HEK293 (cell line): ENCODE measurements at regions not wholly inside any gene's neighbourhood (a gene's known extent, or its start where the extent isn't known, plus 50 kb on each side); places are given as distances from the start of the nearest gene placed in this dataset.

Experiments used
- CTCF ChIA-PET: fragments of 350-600 bp; formaldehyde crosslinking; extraction: SDS; loops from one replicate; lab custom pipeline; 2021; ENCODE audit warnings: antibody characterized with exemption; lab: Yijun Ruan, JAX
- POLR2A ChIA-PET: fragments of 300-600 bp; formaldehyde crosslinking; extraction: SDS; loops from one replicate; lab custom pipeline; 2020; ENCODE audit warnings: antibody characterized with exemption, inconsistent platforms; lab: Yijun Ruan, JAX
- H3K27ac ChIP-seq: fragments of 200-500 bp; sonication (Bioruptor generic); 2 replicates; pipeline ENCODE4 v1.5.1; 2014; ENCODE audit warnings: low read depth, low read length, control low read depth, inconsistent platforms; ENCODE audit errors: extremely low read depth
- H3K36me3 ChIP-seq, 2 experiments: fragments of 200-500 bp in 1 of 2; sonication (Bioruptor generic) in 1 of 2; 1 replicate in 1 of 2; 2 replicates in 1 of 2; pipeline ENCODE4 v1.5.1; 2014 to 2017; ENCODE audit warnings: inconsistent platforms in 2 of 2, low read length in 2 of 2; ENCODE audit not compliant: control insufficient read depth in 2 of 2, insufficient read depth in 1 of 2
- H3K4me1 ChIP-seq: fragments of 200-500 bp; sonication (Bioruptor generic); 2 replicates; pipeline ENCODE4 v1.5.1; 2014; ENCODE audit warnings: mild to moderate bottlenecking, low read length, inconsistent platforms; ENCODE audit not compliant: control insufficient read depth, insufficient read depth
- H3K4me3 ChIP-seq: 2 replicates; pipeline ENCODE4 v1.5.1; 2011; ENCODE audit warnings: low read depth, mild to moderate bottlenecking, control low read depth, low read length, moderate library complexity
- H3K9me3 ChIP-seq: fragments of 200-500 bp; sonication (Bioruptor generic); 2 replicates; pipeline ENCODE4 v1.5.1; 2014; ENCODE audit warnings: low read depth, low read length, inconsistent platforms; ENCODE audit not compliant: control insufficient read depth, insufficient read depth
- ATF2 ChIP-seq: fragments of 450-650 bp; formaldehyde crosslinking; IDR thresholded peaks from 2 replicates; pipeline ENCODE4 v1.5.1; 2016; ENCODE audit warnings: missing biosample characterization, missing genetic modification characterization, low read depth
- IKZF3 ChIP-seq: fragments of 450-650 bp; IDR thresholded peaks from 2 replicates; pipeline ENCODE4 v1.5.0; 2018; ENCODE audit warnings: missing biosample characterization, mild to moderate bottlenecking, missing genetic modification characterization, moderate library complexity
- KLF16 ChIP-seq: fragments of 450-650 bp; formaldehyde crosslinking; IDR thresholded peaks from 2 replicates; pipeline ENCODE4 v1.5.1; 2017; ENCODE audit warnings: missing biosample characterization, missing genetic modification characterization
- KLF7 ChIP-seq: fragments of 450-650 bp; formaldehyde crosslinking; IDR thresholded peaks from 2 replicates; pipeline ENCODE4 v1.5.1; 2016; ENCODE audit warnings: missing biosample characterization, missing genetic modification characterization, borderline replicate concordance
- KLF8 ChIP-seq: fragments of 450-650 bp; formaldehyde crosslinking; IDR thresholded peaks from 2 replicates; pipeline ENCODE4 v1.5.1; 2016; ENCODE audit warnings: missing biosample characterization, missing genetic modification characterization
- REST ChIP-seq: fragments of 450-650 bp; formaldehyde crosslinking; IDR thresholded peaks from 2 replicates; pipeline ENCODE4 v1.5.1; 2016; ENCODE audit warnings: missing biosample characterization, missing genetic modification characterization
- SP2 ChIP-seq: fragments of 450-650 bp; formaldehyde crosslinking; IDR thresholded peaks from 2 replicates; pipeline ENCODE4 v1.5.1; 2016; ENCODE audit warnings: missing biosample characterization, missing genetic modification characterization
- ZBTB11 ChIP-seq: fragments of 450-650 bp; formaldehyde crosslinking; conservative IDR thresholded peaks from 2 replicates; pipeline ENCODE4 v1.5.1; 2016; ENCODE audit warnings: low read depth, missing biosample characterization, missing genetic modification characterization
- ZBTB20 ChIP-seq: fragments of 450-650 bp; formaldehyde crosslinking; IDR thresholded peaks from 2 replicates; pipeline ENCODE4 v1.5.1; 2016; ENCODE audit warnings: missing biosample characterization, missing genetic modification characterization
- ZFP37 ChIP-seq: fragments of 450-650 bp; formaldehyde crosslinking; IDR thresholded peaks from 2 replicates; pipeline ENCODE4 v1.5.1; 2016; ENCODE audit warnings: missing biosample characterization, missing genetic modification characterization
- ZNF10 ChIP-seq: fragments of 450-650 bp; formaldehyde crosslinking; IDR thresholded peaks from 2 replicates; pipeline ENCODE4 v1.5.1; 2017; ENCODE audit warnings: missing biosample characterization, missing genetic modification characterization
- ZNF174 ChIP-seq: fragments of 450-650 bp; formaldehyde crosslinking; IDR thresholded peaks from 2 replicates; pipeline ENCODE4 v1.5.0; 2017; ENCODE audit warnings: missing biosample characterization, mild to moderate bottlenecking, missing genetic modification characterization
- ZNF292 ChIP-seq: fragments of 450-650 bp; formaldehyde crosslinking; IDR thresholded peaks from 2 replicates; pipeline ENCODE4 v1.5.1; 2016; ENCODE audit warnings: low read depth, missing biosample characterization, missing genetic modification characterization, borderline replicate concordance
- ZNF350 ChIP-seq: fragments of 450-650 bp; formaldehyde crosslinking; IDR thresholded peaks from 2 replicates; pipeline ENCODE4 v1.5.0; 2017; ENCODE audit warnings: missing biosample characterization, mild to moderate bottlenecking, missing genetic modification characterization
- ZNF394 ChIP-seq: fragments of 450-650 bp; formaldehyde crosslinking; IDR thresholded peaks from 2 replicates; pipeline ENCODE4 v1.5.1; 2016; ENCODE audit warnings: missing biosample characterization, missing genetic modification characterization, mild to moderate bottlenecking, moderate library complexity, borderline replicate concordance
- ZNF423 ChIP-seq: fragments of 450-650 bp; formaldehyde crosslinking; IDR thresholded peaks from 2 replicates; pipeline ENCODE4 v1.5.1; 2016; ENCODE audit warnings: missing biosample characterization, missing genetic modification characterization
- ZNF473 ChIP-seq: fragments of 450-650 bp; formaldehyde crosslinking; IDR thresholded peaks from 2 replicates; pipeline ENCODE4 v1.5.1; 2017; ENCODE audit warnings: missing biosample characterization, missing genetic modification characterization
- ZNF692 ChIP-seq: fragments of 450-650 bp; formaldehyde crosslinking; IDR thresholded peaks from 2 replicates; pipeline ENCODE4 v1.5.1; 2016; ENCODE audit warnings: missing biosample characterization, missing genetic modification characterization
- ZSCAN18 ChIP-seq: fragments of 450-650 bp; formaldehyde crosslinking; IDR thresholded peaks from 2 replicates; pipeline ENCODE4 v1.5.1; 2016; ENCODE audit warnings: missing biosample characterization, missing genetic modification characterization

- no peaks in the 10 kb centered on the region for H3K4me1 ChIP-seq
- no peak overlapping the region for H3K4me3 ChIP-seq
- no peaks in the 10 kb centered on the region for H3K36me3 ChIP-seq
- H3K9me3 ChIP-seq: no peaks in the 10 kb centered on the region
- TF ChIP-seq ZNF473 (tag by site-specific recombination) (no peak), SP2 (tag by site-specific recombination) (no peak), ZNF350 (tag by site-specific recombination) (no peak)
- CTCF ChIA-PET: no interaction called here
- H3K27ac ChIP-seq: no peak overlapping the region
- POLR2A ChIA-PET: no interaction called here
Measured at GRCh38 chr5:166338801-166339200, 1952.6 kb upstream of the WWC1 start.

GRCh38 chr5:166340039-166340438 is 1951.4 kb upstream of the WWC1 start:
- ChIA-PET CTCF (no interaction called here), POLR2A (no interaction called here)
- H3K36me3 ChIP-seq: no peaks in the 10 kb centered on the region
- no peak overlapping the region for H3K27ac ChIP-seq
- TF ChIP-seq ZNF423: no peak
- TF ChIP-seq ZSCAN18 (tag by site-specific recombination): no peak
- no peak for TF ChIP-seq ATF2
- no peak for TF ChIP-seq IKZF3
- TF ChIP-seq KLF16: no peak
- TF ChIP-seq ZFP37: no peak
- no peak for TF ChIP-seq ZBTB20 (tag by site-specific recombination)
- no peak for TF ChIP-seq ZNF10 (tag by site-specific recombination)
- TF ChIP-seq REST (tag by site-specific recombination): no peak
- no peak for TF ChIP-seq ZNF394
- H3K9me3 ChIP-seq: no peaks in the 10 kb centered on the region
- H3K4me3 ChIP-seq: no peak overlapping the region
- H3K4me1 ChIP-seq: no peaks in the 10 kb centered on the region

- CTCF ChIA-PET: no interaction called here
- no peaks in the 10 kb centered on the region for H3K36me3 ChIP-seq
- no peak overlapping the region for H3K27ac ChIP-seq
- POLR2A ChIA-PET: no interaction called here
- H3K4me1 ChIP-seq: no peaks in the 10 kb centered on the region
- H3K4me3 ChIP-seq: no peak overlapping the region
- no peaks in the 10 kb centered on the region for H3K9me3 ChIP-seq
- no peak for TF ChIP-seq ZNF174 (tag by site-specific recombination)
- TF ChIP-seq KLF8: no peak
- no peak for TF ChIP-seq ZSCAN18 (tag by site-specific recombination)
- no peak for TF ChIP-seq KLF7 (tag by site-specific recombination)
- no peak for TF ChIP-seq ZBTB11 (tag by site-specific recombination)
- no peak for TF ChIP-seq ZNF692 (tag by site-specific recombination)
- no peak for TF ChIP-seq ZNF292 (tag by site-specific recombination)
Measured at GRCh38 chr5:166341740-166342337, 1949.6 kb upstream of the WWC1 start.
